Astrocyte (in vitro differentiated cells and primary cell): ENCODE measurements at regions not wholly inside any gene's neighbourhood (a gene's known extent, or its start where the extent isn't known, plus 50 kb on each side); places are given as distances from the start of the nearest gene placed in this dataset.

Experiments
- DNase-seq: peaks from one replicate; pipeline ENCODE4 v3.0.0-alpha.2; 2010; ENCODE audit warnings: low read depth
- FAIRE-seq: peaks from 2 replicates; lab custom pipeline; 2011; peaks lifted over from hg19 to GRCh38; lab: Jason Lieb, UNC
- H2AFZ ChIP-seq: 2 replicates; pipeline ENCODE4 v1.6.0; 2012; ENCODE audit warnings: low read depth, low read length, inconsistent platforms
- H3K27ac ChIP-seq: 2 replicates; pipeline ENCODE4 v1.5.1; 2011; ENCODE audit warnings: low read depth, low read length, inconsistent platforms
- H3K27me3 ChIP-seq: 2 replicates; pipeline ENCODE4 v1.6.0; 2011; ENCODE audit warnings: low read length, inconsistent platforms; ENCODE audit not compliant: insufficient read depth
- H3K36me3 ChIP-seq: 2 replicates; pipeline ENCODE4 v1.5.1; 2011; ENCODE audit warnings: low read length, inconsistent platforms; ENCODE audit not compliant: insufficient read depth
- H3K4me1 ChIP-seq: 2 replicates; pipeline ENCODE4 v1.5.1; 2011; ENCODE audit warnings: low read length, inconsistent platforms; ENCODE audit not compliant: insufficient read depth
- H3K4me2 ChIP-seq: 2 replicates; pipeline ENCODE4 v1.6.0; 2012; ENCODE audit warnings: low read length, inconsistent platforms
- H3K4me3 ChIP-seq: 2 replicates; pipeline ENCODE4 v1.5.1; 2011; ENCODE audit warnings: low read depth, mild to moderate bottlenecking, low read length, inconsistent platforms; ENCODE audit not compliant: insufficient read depth
- H3K79me2 ChIP-seq: 2 replicates; pipeline ENCODE4 v1.6.0; 2012; ENCODE audit warnings: mild to moderate bottlenecking, low read length, inconsistent platforms; ENCODE audit not compliant: insufficient read depth
- H3K9ac ChIP-seq: 2 replicates; pipeline ENCODE4 v1.6.0; 2012; ENCODE audit warnings: mild to moderate bottlenecking, low read length, inconsistent platforms
- H3K9me3 ChIP-seq: 2 replicates; pipeline ENCODE4 v1.5.1; 2012; ENCODE audit warnings: low read depth, mild to moderate bottlenecking, low read length, inconsistent platforms; ENCODE audit not compliant: insufficient read depth
- H4K20me1 ChIP-seq: 2 replicates; pipeline ENCODE4 v1.6.0; 2012; ENCODE audit warnings: low read length, inconsistent platforms; ENCODE audit not compliant: insufficient read depth
- H3K27ac Mint-ChIP-seq: one replicate; pipeline ENCODE4 v1.8.0; 2021; ENCODE audit warnings: mild to moderate bottlenecking, mixed read lengths; ENCODE audit not compliant: unreplicated experiment
- H3K27me3 Mint-ChIP-seq: one replicate; pipeline ENCODE4 v1.8.0; 2021; ENCODE audit warnings: low read depth, mixed read lengths; ENCODE audit not compliant: unreplicated experiment
- H3K36me3 Mint-ChIP-seq: one replicate; pipeline ENCODE4 v1.8.0; 2021; ENCODE audit warnings: low read depth, mixed read lengths; ENCODE audit not compliant: unreplicated experiment
- H3K4me1 Mint-ChIP-seq: one replicate; pipeline ENCODE4 v1.8.0; 2021; ENCODE audit warnings: low read depth, mixed read lengths; ENCODE audit not compliant: unreplicated experiment
- H3K4me3 Mint-ChIP-seq: one replicate; pipeline ENCODE4 v1.8.0; 2021; ENCODE audit warnings: mild to moderate bottlenecking, moderate library complexity, mixed read lengths; ENCODE audit not compliant: unreplicated experiment
- H3K9me3 Mint-ChIP-seq: one replicate; pipeline ENCODE4 v1.8.0; 2021; ENCODE audit warnings: mild to moderate bottlenecking, mixed read lengths; ENCODE audit not compliant: unreplicated experiment
- CTCF ChIP-seq: IDR thresholded peaks from 2 replicates; pipeline ENCODE4 v1.5.1; 2011; ENCODE audit warnings: low read depth, mild to moderate bottlenecking, inconsistent platforms, low read length, moderate library complexity; ENCODE audit not compliant: insufficient read depth
- EZH2 ChIP-seq: IDR thresholded peaks from 2 replicates; pipeline ENCODE4 v1.6.1; 2012; ENCODE audit warnings: mild to moderate bottlenecking, low read length, inconsistent platforms; ENCODE audit not compliant: insufficient read depth

- H3K4me2 ChIP-seq = no peak overlapping the region
- H3K27me3 ChIP-seq = no peaks in the 10 kb centered on the region
- H2AFZ ChIP-seq = no peak overlapping the region
- FAIRE-seq = peak; percentile 85
- no peak overlapping the region for H3K27ac Mint-ChIP-seq
- DNase-seq = peak; percentile 24
- no peaks in the 10 kb centered on the region for H3K36me3 Mint-ChIP-seq
- no peak for TF ChIP-seq EZH2
- peak; percentile 97 for TF ChIP-seq CTCF
- no peaks in the 10 kb centered on the region for H3K4me1 ChIP-seq
- no peaks in the 10 kb centered on the region for H3K4me1 Mint-ChIP-seq
- no peaks in the 10 kb centered on the region for H3K9me3 Mint-ChIP-seq
- H3K79me2 ChIP-seq = no peaks in the 10 kb centered on the region
- H3K4me3 ChIP-seq = no peak overlapping the region
- no peaks in the 10 kb centered on the region for H3K36me3 ChIP-seq
- no peak overlapping the region for H3K9ac ChIP-seq
- H3K4me3 Mint-ChIP-seq = no peak overlapping the region
- H3K27ac ChIP-seq = no peak overlapping the region
- H3K9me3 ChIP-seq = no peaks in the 10 kb centered on the region
- no peaks in the 10 kb centered on the region for H4K20me1 ChIP-seq
- no peaks in the 10 kb centered on the region for H3K27me3 Mint-ChIP-seq
Observed at GRCh38 chr12:23204933-23205778, 580.2 kb downstream of the ETNK1 start.

GRCh38 chr12:23209793-23210192 lies 584.8 kb downstream of the ETNK1 start:
- H3K9me3 ChIP-seq = no peaks in the 10 kb centered on the region
- no peak overlapping the region for H3K4me3 ChIP-seq
- DNase-seq = no peak
- H3K4me1 ChIP-seq = no peaks in the 10 kb centered on the region
- no peak overlapping the region for H2AFZ ChIP-seq
- no peak overlapping the region for H3K27ac ChIP-seq
- no peaks in the 10 kb centered on the region for H3K4me1 Mint-ChIP-seq
- no peak overlapping the region for H3K4me2 ChIP-seq
- H3K27me3 ChIP-seq = no peaks in the 10 kb centered on the region
- H3K36me3 Mint-ChIP-seq = no peaks in the 10 kb centered on the region
- no peak overlapping the region for H3K27ac Mint-ChIP-seq
- no peak overlapping the region for H3K9ac ChIP-seq
- H3K4me3 Mint-ChIP-seq = no peak overlapping the region
- H3K27me3 Mint-ChIP-seq = no peaks in the 10 kb centered on the region
- no peak for TF ChIP-seq CTCF
- no peak for FAIRE-seq
- no peaks in the 10 kb centered on the region for H3K79me2 ChIP-seq
- no peaks in the 10 kb centered on the region for H3K36me3 ChIP-seq
- H3K9me3 Mint-ChIP-seq = peaks cover 1% of the 10 kb centered on the region
- no peaks in the 10 kb centered on the region for H4K20me1 ChIP-seq

GRCh38 chr12:23210573-23210972 lies 585.6 kb downstream of the ETNK1 start:
- Histone ChIP-seq H3K9me3 (no peaks in the 10 kb centered on the region), H3K4me3 (no peak overlapping the region), H3K4me2 (no peak overlapping the region), H3K27me3 (no peaks in the 10 kb centered on the region), H3K79me2 (no peaks in the 10 kb centered on the region), H2AFZ (no peak overlapping the region), H3K4me1 (no peaks in the 10 kb centered on the region), H3K27ac (no peak overlapping the region), H4K20me1 (no peaks in the 10 kb centered on the region), H3K9ac (no peak overlapping the region), H3K36me3 (no peaks in the 10 kb centered on the region)
- H3K4me1 Mint-ChIP-seq = no peaks in the 10 kb centered on the region
- H3K27ac Mint-ChIP-seq = no peak overlapping the region
- H3K36me3 Mint-ChIP-seq = no peaks in the 10 kb centered on the region
- no peaks in the 10 kb centered on the region for H3K27me3 Mint-ChIP-seq
- TF ChIP-seq CTCF (no peak), EZH2 (no peak)
- no peak overlapping the region for H3K4me3 Mint-ChIP-seq
- FAIRE-seq (no peak), DNase-seq (no peak)
- peaks cover 7% of the 10 kb centered on the region for H3K9me3 Mint-ChIP-seq
